Aorta (tissue), 5 donors: ENCODE measurements at regions not wholly inside any gene's neighbourhood (a gene's known extent, or its start where the extent isn't known, plus 50 kb on each side); places are given as distances from the start of the nearest gene placed in this dataset.
"Not testable (repeated sequence)": the region's sequence is repeated elsewhere in the genome, so short reads cannot be mapped to it uniquely, and the experiment has no call there.

Experiments
- ATAC-seq: fragments of 200-7000 bp; cut with Tn5 transposase; one replicate; pipeline ENCODE4 v1.9.1; 2022; ENCODE audit warnings: moderate library complexity; ENCODE audit not compliant: low FRiP score
- DNase-seq, 2 donors: peaks; one replicate each; pipeline ENCODE4 v3.0.0-alpha.2; 2020
- H3K27ac ChIP-seq, 2 donors: one replicate each; pipeline ENCODE4 v1.5.1; 2013; ENCODE audit warnings: low read length in 2 of 2, mild to moderate bottlenecking in 2 of 2, moderate library complexity in 2 of 2, control low read depth in 1 of 2, inconsistent platforms in 1 of 2, low read depth in 1 of 2
- H3K27me3 ChIP-seq, 2 donors: one replicate each; pipeline ENCODE4 v1.6.1; 2013; ENCODE audit warnings: control low read depth in 1 of 2, low read length in 1 of 2, mild to moderate bottlenecking in 1 of 2, moderate library complexity in 1 of 2; ENCODE audit not compliant: insufficient read depth in 2 of 2, control insufficient read depth in 1 of 2
- H3K36me3 ChIP-seq, 2 donors: one replicate each; pipeline ENCODE4 v1.6.1; 2013; ENCODE audit warnings: control low read depth in 1 of 2, low read length in 1 of 2, mild to moderate bottlenecking in 1 of 2; ENCODE audit not compliant: insufficient read depth in 2 of 2, control insufficient read depth in 1 of 2
- H3K4me1 ChIP-seq, 2 donors: one replicate each; pipeline ENCODE4 v1.6.1; 2013; ENCODE audit warnings: low read length in 2 of 2, control low read depth in 1 of 2, mild to moderate bottlenecking in 1 of 2, moderate library complexity in 1 of 2; ENCODE audit not compliant: insufficient read depth in 2 of 2, control insufficient read depth in 1 of 2
- H3K4me3 ChIP-seq, 2 donors: one replicate each; pipeline ENCODE4 v1.5.1; 2013; ENCODE audit warnings: low read length in 2 of 2, control low read depth in 1 of 2, mild to moderate bottlenecking in 1 of 2
- H3K9me3 ChIP-seq: one replicate; pipeline ENCODE4 v1.6.1; 2013; ENCODE audit warnings: mild to moderate bottlenecking, low read length; ENCODE audit not compliant: control insufficient read depth
- WGBS, 2 donors: extraction: QIAGEN DNeasy Blood & Tissue Kit; methylation state at CpG; one replicate each; pipeline ENCODE4 v1.1.7; 2013; 5-methylcytosine and 5-hydroxymethylcytosine counted together
- intact Hi-C, 2 donors: fragments of 100-400 bp; cut with DNase I; formaldehyde crosslinking; loops; one replicate each; pipeline versions ENCODE4 v1.14.2 to v1.15.0; 2022
- donor health status: healthy with polysubstance abuse.
- donor health status: Bipolar disorder and iron deficiency.
- donor health status: DM: no; HTN: no; CAD: no.
- donor health status: DM: no; HTN: no; CAD: no.
- donor health status: DM: yes; HTN: yes; CAD: no.

- H3K36me3 ChIP-seq = no peaks in the 10 kb centered on the region
- no peaks in the 10 kb centered on the region for H3K9me3 ChIP-seq
- DNase-seq (no peak), ATAC-seq (no peak)
- 45 to 51% methylated on average over 2 of the region's 2 CpGs for WGBS, 2 donors
- H3K4me1 ChIP-seq = no peaks in the 10 kb centered on the region
- intact Hi-C loops = no loop called here
- H3K4me3 ChIP-seq = no peak overlapping the region
- H3K27ac ChIP-seq = no peak overlapping the region
- H3K27me3 ChIP-seq = no peaks in the 10 kb centered on the region
Measured at GRCh38 chrX:20672476-20672875, 405.8 kb upstream of the RPS6KA3 start.

- H3K36me3 ChIP-seq, intact Hi-C loops, H3K4me3 ChIP-seq, H3K4me1 ChIP-seq, DNase-seq, H3K27me3 ChIP-seq, H3K9me3 ChIP-seq, H3K27ac ChIP-seq, ATAC-seq: not testable (repeated sequence)
- 6 to 16% methylated on average over 3 of the region's 3 CpGs for WGBS, 2 donors
Measured at GRCh38 chrX:20671746-20672145, 405.0 kb upstream of the RPS6KA3 start.

- no peaks in the 10 kb centered on the region for H3K9me3 ChIP-seq
- WGBS, 2 donors = 71 to 90% methylated on average over 3 of the region's 3 CpGs
- intact Hi-C loops = no loop called here
Measured at GRCh38 chrX:20670611-20671010, 403.9 kb upstream of the RPS6KA3 start.

GRCh38 chrX:20668550-20668949 is 401.8 kb upstream of the RPS6KA3 start:
- intact Hi-C loops = no loop called here
- WGBS, 2 donors = 67 to 82% methylated on average over 1 of the region's 1 CpG
- DNase-seq = no peak
- no peaks in the 10 kb centered on the region for H3K4me1 ChIP-seq
- no peak for ATAC-seq
- H3K27ac ChIP-seq = no peak overlapping the region
- no peaks in the 10 kb centered on the region for H3K9me3 ChIP-seq
- H3K36me3 ChIP-seq = no peaks in the 10 kb centered on the region
- no peaks in the 10 kb centered on the region for H3K27me3 ChIP-seq
- H3K4me3 ChIP-seq = no peak overlapping the region

More at GRCh38 chrX:20670611-20671010, 403.9 kb upstream of the RPS6KA3 start:
- Histone ChIP-seq H3K4me3 (no peak overlapping the region), H3K4me1 (no peaks in the 10 kb centered on the region), H3K27me3 (no peaks in the 10 kb centered on the region), H3K27ac (no peak overlapping the region), H3K36me3 (no peaks in the 10 kb centered on the region)
- no peak for ATAC-seq
- DNase-seq = no peak

GRCh38 chrX:20666331-20666730 is 399.6 kb upstream of the RPS6KA3 start:
- DNase-seq = no peak
- Histone ChIP-seq H3K4me1 (no peaks in the 10 kb centered on the region), H3K27me3 (no peaks in the 10 kb centered on the region), H3K4me3 (no peak overlapping the region), H3K36me3 (no peaks in the 10 kb centered on the region), H3K9me3 (no peaks in the 10 kb centered on the region), H3K27ac (no peak overlapping the region)
- WGBS, 2 donors = 53 to 59% methylated on average over 3 of the region's 3 CpGs
- ATAC-seq = no peak
- intact Hi-C loops = no loop called here

GRCh38 chrX:20665481-20665880 is 398.8 kb upstream of the RPS6KA3 start:
- DNase-seq (no peak), ATAC-seq (no peak)
- Histone ChIP-seq H3K4me3 (no peak overlapping the region), H3K36me3 (no peaks in the 10 kb centered on the region), H3K27me3 (no peaks in the 10 kb centered on the region), H3K9me3 (no peaks in the 10 kb centered on the region), H3K27ac (no peak overlapping the region), H3K4me1 (no peaks in the 10 kb centered on the region)
- intact Hi-C loops = no loop called here
- WGBS, 2 donors = 40 to 50% methylated on average over 5 of the region's 5 CpGs

GRCh38 chrX:20664774-20665173 is 398.1 kb upstream of the RPS6KA3 start:
- H3K4me3 ChIP-seq = no peak overlapping the region
- no peak overlapping the region for H3K27ac ChIP-seq
- H3K4me1 ChIP-seq = no peaks in the 10 kb centered on the region
- H3K9me3 ChIP-seq = no peaks in the 10 kb centered on the region
- 22 to 36% methylated on average over 3 of the region's 3 CpGs for WGBS, 2 donors
- DNase-seq = no peak
- no peaks in the 10 kb centered on the region for H3K27me3 ChIP-seq
- intact Hi-C loops = no loop called here
- no peaks in the 10 kb centered on the region for H3K36me3 ChIP-seq
- no peak for ATAC-seq

GRCh38 chrX:20664131-20664530 is 397.4 kb upstream of the RPS6KA3 start:
- WGBS, 2 donors = 40 to 55% methylated on average over 2 of the region's 2 CpGs
- intact Hi-C loops = no loop called here
- H3K36me3 ChIP-seq = no peaks in the 10 kb centered on the region
- H3K27me3 ChIP-seq = no peaks in the 10 kb centered on the region
- no peaks in the 10 kb centered on the region for H3K9me3 ChIP-seq
- no peak overlapping the region for H3K4me3 ChIP-seq
- no peaks in the 10 kb centered on the region for H3K4me1 ChIP-seq
- no peak for ATAC-seq
- DNase-seq = no peak
- H3K27ac ChIP-seq = no peak overlapping the region

GRCh38 chrX:20663336-20663735 is 396.6 kb upstream of the RPS6KA3 start:
- H3K27ac ChIP-seq = no peak overlapping the region
- no peaks in the 10 kb centered on the region for H3K36me3 ChIP-seq
- no peaks in the 10 kb centered on the region for H3K27me3 ChIP-seq
- DNase-seq = no peak
- intact Hi-C loops = no loop called here
- no peaks in the 10 kb centered on the region for H3K4me1 ChIP-seq
- ATAC-seq = no peak
- 76 to 80% methylated on average over 2 of the region's 2 CpGs for WGBS, 2 donors
- H3K4me3 ChIP-seq = no peak overlapping the region
- H3K9me3 ChIP-seq = no peaks in the 10 kb centered on the region
